Uterus (tissue), 3 donors: ENCODE measurements at regions not wholly inside any gene's neighbourhood (a gene's known extent, or its start where the extent isn't known, plus 50 kb on each side); places are given as distances from the start of the nearest gene placed in this dataset.
"Not testable (repeated sequence)": the region's sequence is repeated elsewhere in the genome, so short reads cannot be mapped to it uniquely, and the experiment has no call there.

Experiments
- DNase-seq, 2 donors: peaks; one replicate each; pipeline ENCODE4 v3.0.0-alpha.2; 2019 to 2020
- H3K27ac ChIP-seq, 2 donors: fragments of 200-600 bp; sonication (generic); 1 replicate in 1 of 2; 2 replicates in 1 of 2; pipeline ENCODE4 v1.5.1; 2016 to 2018
- H3K27me3 ChIP-seq, 2 donors: fragments of 200-600 bp; sonication (generic); one replicate each; pipeline ENCODE4 v1.5.1; 2018 to 2019; ENCODE audit warnings: control low read depth in 1 of 2
- H3K36me3 ChIP-seq, 2 donors: fragments of 200-600 bp; sonication (generic); one replicate each; pipeline ENCODE4 v1.5.1; 2019; ENCODE audit warnings: control low read depth in 1 of 2
- H3K4me1 ChIP-seq, 2 donors: fragments of 200-600 bp; sonication (generic); one replicate each; pipeline ENCODE4 v1.5.1; 2018 to 2019; ENCODE audit warnings: control low read depth in 1 of 2
- H3K4me3 ChIP-seq, 2 donors: fragments of 200-600 bp; sonication (generic); 1 replicate in 1 of 2; 2 replicates in 1 of 2; pipeline ENCODE4 v1.5.1; 2018 to 2019; ENCODE audit warnings: mild to moderate bottlenecking in 1 of 2
- H3K9me3 ChIP-seq, 2 donors: fragments of 200-600 bp; sonication (generic); one replicate each; pipeline ENCODE4 v1.5.1; 2019; ENCODE audit warnings: control low read depth in 1 of 2
- POLR2A ChIP-seq, 2 donors: fragments of 450-650 bp; IDR thresholded peaks; one replicate each; pipeline ENCODE4 v1.6.1; 2016; ENCODE audit warnings: antibody characterized with exemption in 2 of 2, mild to moderate bottlenecking in 1 of 2, moderate library complexity in 1 of 2
- intact Hi-C: fragments of 100-400 bp; cut with DNase I; formaldehyde crosslinking; loops from one replicate; pipeline ENCODE4 v1.15.1; 2023; ENCODE audit warnings: low total_unique reads
- TF ChIP-seq, protein P1 (sequence below), 4 experiments: fragments of 200-600 bp in 2 of 4; fragments of 450-650 bp in 2 of 4; sonication (generic) in 2 of 4; IDR thresholded peaks; one replicate each; pipeline ENCODE4 v1.5.1; 2016 to 2019; ENCODE audit warnings: antibody characterized with exemption in 4 of 4, mild to moderate bottlenecking in 2 of 4, moderate library complexity in 1 of 4
- donor health status: DM: yes; HTN: yes; CAD: no.

DNA sequence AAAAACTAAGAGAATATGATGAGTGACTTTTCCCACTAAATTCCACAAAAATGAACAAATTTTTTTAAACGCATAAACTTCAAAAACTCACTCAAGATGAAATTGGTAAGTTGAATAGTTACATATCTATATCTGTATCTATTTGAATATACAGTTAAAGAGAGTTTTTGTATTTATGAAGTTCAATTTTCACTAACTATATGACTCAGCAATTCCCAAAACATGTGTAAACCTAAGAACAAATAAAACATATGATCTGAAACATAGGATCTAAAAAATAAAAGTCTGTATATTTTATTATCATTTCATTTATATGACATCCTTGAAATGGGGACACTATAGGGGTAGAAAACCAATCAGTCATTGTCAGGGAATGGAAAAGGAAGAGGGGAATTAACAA is 105.7 kb upstream of the SNX7 start:
- intact Hi-C loops: no loop called here
- H3K4me1 ChIP-seq: no peaks in the 10 kb centered on the region
- H3K27ac ChIP-seq: no peak overlapping the region
- H3K9me3 ChIP-seq: no peaks in the 10 kb centered on the region
- H3K27me3 ChIP-seq: no peaks in the 10 kb centered on the region
- DNase-seq: no peak
- H3K36me3 ChIP-seq: no peaks in the 10 kb centered on the region
- no peak overlapping the region for H3K4me3 ChIP-seq
- TF ChIP-seq POLR2A (IDR thresholded peaks at IDR 0.05): no peak
- TF ChIP-seq, protein P1, sequence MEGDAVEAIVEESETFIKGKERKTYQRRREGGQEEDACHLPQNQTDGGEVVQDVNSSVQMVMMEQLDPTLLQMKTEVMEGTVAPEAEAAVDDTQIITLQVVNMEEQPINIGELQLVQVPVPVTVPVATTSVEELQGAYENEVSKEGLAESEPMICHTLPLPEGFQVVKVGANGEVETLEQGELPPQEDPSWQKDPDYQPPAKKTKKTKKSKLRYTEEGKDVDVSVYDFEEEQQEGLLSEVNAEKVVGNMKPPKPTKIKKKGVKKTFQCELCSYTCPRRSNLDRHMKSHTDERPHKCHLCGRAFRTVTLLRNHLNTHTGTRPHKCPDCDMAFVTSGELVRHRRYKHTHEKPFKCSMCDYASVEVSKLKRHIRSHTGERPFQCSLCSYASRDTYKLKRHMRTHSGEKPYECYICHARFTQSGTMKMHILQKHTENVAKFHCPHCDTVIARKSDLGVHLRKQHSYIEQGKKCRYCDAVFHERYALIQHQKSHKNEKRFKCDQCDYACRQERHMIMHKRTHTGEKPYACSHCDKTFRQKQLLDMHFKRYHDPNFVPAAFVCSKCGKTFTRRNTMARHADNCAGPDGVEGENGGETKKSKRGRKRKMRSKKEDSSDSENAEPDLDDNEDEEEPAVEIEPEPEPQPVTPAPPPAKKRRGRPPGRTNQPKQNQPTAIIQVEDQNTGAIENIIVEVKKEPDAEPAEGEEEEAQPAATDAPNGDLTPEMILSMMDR (IDR thresholded peaks at IDR 0.05): no peak

DNA sequence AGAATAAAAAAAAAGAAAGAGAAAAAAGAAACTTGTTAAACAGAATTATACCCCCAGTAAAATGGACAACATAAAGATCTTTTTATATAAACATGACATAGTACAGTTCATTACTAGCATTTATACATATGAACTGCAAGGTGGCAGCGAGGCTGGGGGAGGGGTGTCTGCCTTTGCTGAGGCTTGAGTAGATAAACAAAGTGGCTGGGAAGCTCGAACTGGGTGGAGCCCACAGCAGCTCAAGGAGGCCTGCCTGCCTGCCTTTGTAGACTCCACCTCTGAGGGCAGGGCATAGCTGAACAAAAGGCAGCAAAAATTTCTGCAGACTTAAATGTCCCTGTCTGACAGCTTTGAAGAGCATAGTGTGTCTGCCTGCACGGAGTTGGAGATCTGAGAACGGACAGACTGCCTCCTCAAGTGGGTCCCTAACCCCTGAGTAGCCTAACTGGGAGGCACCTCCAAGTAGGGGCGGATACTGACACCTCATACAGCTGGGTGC is 108.9 kb upstream of the SNX7 start:
- H3K4me1 ChIP-seq, intact Hi-C loops, H3K36me3 ChIP-seq, H3K9me3 ChIP-seq, H3K27me3 ChIP-seq, DNase-seq, H3K4me3 ChIP-seq, H3K27ac ChIP-seq: not testable (repeated sequence)

DNA sequence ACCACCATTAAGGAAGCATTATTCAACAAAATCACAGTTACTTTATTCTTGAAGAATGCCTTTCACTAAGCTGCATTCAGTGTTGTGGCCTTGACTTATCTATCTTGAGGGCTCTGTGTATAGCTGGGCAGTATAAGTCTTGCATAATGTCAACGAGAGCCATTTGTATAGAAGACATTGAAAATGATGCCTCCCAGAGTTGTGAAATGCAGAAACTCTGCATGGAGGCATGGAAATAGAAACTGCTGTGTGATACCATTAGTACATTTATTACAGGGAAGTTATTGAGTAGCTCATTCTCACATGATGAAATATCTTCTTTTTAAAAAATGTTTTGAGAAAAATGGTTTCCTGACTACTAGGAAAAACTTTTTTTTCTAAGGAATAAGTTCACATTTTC is 111.4 kb upstream of the SNX7 start:
- Histone ChIP-seq H3K9me3 (no peaks in the 10 kb centered on the region), H3K27me3 (no peaks in the 10 kb centered on the region), H3K27ac (no peak overlapping the region), H3K4me3 (no peak overlapping the region), H3K4me1 (no peaks in the 10 kb centered on the region), H3K36me3 (no peaks in the 10 kb centered on the region)
- intact Hi-C loops: no loop called here
- DNase-seq: no peak
- TF ChIP-seq, protein P1 (IDR thresholded peaks at IDR 0.05): no peak
- no peak for TF ChIP-seq POLR2A (IDR thresholded peaks at IDR 0.05)

DNA sequence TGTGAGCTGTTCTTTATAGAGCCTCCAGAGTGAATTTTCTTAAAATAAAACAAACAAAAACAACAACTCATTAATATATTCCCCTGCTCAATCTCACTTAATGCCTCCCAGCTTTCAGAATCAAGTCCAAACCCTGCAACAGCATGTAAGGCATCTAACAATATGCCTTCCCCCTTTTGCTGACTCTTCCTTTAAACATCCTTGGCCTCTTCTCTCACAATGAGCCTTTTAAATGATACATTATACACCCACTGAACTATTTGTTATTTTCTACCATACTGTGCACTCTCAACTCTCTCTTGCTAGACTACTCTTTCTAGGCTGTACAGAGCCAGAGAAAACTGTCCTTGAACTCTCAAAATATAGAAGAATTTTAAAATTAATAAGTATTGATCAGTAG is 115.2 kb upstream of the SNX7 start:
- no peaks in the 10 kb centered on the region for H3K27me3 ChIP-seq
- no peaks in the 10 kb centered on the region for H3K9me3 ChIP-seq
- no peak for DNase-seq
- H3K36me3 ChIP-seq: no peaks in the 10 kb centered on the region
- no peak for TF ChIP-seq POLR2A (IDR thresholded peaks at IDR 0.05)
- TF ChIP-seq, protein P1 (IDR thresholded peaks at IDR 0.05): no peak
- no peak overlapping the region for H3K4me3 ChIP-seq
- intact Hi-C loops: no loop called here
- no peaks in the 10 kb centered on the region for H3K4me1 ChIP-seq
- H3K27ac ChIP-seq: no peak overlapping the region

DNA sequence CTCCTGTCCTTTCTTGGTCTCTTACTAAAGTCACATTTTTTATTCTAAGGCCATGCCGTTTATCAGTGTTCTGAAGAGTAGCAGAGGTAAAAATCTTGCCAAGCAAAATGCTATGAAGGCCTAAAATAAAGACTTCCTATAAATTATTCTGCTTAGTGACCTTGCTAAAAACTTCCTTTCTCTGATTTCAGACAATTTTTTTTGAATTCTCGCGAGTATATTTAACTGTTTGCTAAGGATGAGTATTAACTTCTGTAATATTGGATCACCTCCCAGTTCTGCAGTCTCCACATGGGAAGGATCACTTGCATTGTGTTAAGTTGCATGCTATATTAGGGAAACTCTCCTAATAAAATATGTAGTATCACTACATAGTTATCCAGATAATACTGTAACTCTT is 123.4 kb upstream of the SNX7 start:
- intact Hi-C loops: no loop called here
- no peak for DNase-seq
- H3K4me3 ChIP-seq: no peak overlapping the region
- no peaks in the 10 kb centered on the region for H3K27me3 ChIP-seq
- TF ChIP-seq, protein P1 (IDR thresholded peaks at IDR 0.05): no peak
- TF ChIP-seq POLR2A (IDR thresholded peaks at IDR 0.05): no peak
- no peaks in the 10 kb centered on the region for H3K9me3 ChIP-seq
- no peak overlapping the region for H3K27ac ChIP-seq
- H3K36me3 ChIP-seq: no peaks in the 10 kb centered on the region
- no peaks in the 10 kb centered on the region for H3K4me1 ChIP-seq

DNA sequence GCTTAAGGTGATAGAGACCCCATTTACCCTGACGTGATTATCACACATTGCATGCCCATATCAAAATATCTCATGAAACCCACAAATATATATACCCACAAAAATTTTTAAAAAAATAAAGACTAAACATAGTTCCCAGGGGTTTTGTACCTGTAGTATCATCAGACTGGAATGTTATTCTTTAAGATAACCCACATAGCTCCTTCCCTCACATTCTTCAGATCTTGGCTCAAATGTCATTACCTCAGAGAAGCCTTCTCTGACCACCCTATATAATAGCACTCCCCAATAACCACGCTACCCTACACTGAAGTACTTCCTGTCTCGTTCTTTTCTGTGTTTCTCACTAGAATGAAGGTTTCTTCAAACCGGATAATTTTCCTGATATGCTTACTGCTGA is 138.3 kb upstream of the SNX7 start:
- Histone ChIP-seq H3K27ac (no peak overlapping the region), H3K36me3 (no peaks in the 10 kb centered on the region), H3K4me3 (no peak overlapping the region), H3K27me3 (no peaks in the 10 kb centered on the region), H3K4me1 (no peaks in the 10 kb centered on the region), H3K9me3 (no peaks in the 10 kb centered on the region)
- no peak for DNase-seq
- intact Hi-C loops: no loop called here
- TF ChIP-seq, protein P1 (IDR thresholded peaks at IDR 0.05): no peak
- no peak for TF ChIP-seq POLR2A (IDR thresholded peaks at IDR 0.05)
